ENCODE measurements at regions not wholly inside any gene's neighbourhood (a gene's known extent, or its start where the extent isn't known, plus 50 kb on each side); places are given as distances from the start of the nearest gene placed in this dataset.

DNA sequence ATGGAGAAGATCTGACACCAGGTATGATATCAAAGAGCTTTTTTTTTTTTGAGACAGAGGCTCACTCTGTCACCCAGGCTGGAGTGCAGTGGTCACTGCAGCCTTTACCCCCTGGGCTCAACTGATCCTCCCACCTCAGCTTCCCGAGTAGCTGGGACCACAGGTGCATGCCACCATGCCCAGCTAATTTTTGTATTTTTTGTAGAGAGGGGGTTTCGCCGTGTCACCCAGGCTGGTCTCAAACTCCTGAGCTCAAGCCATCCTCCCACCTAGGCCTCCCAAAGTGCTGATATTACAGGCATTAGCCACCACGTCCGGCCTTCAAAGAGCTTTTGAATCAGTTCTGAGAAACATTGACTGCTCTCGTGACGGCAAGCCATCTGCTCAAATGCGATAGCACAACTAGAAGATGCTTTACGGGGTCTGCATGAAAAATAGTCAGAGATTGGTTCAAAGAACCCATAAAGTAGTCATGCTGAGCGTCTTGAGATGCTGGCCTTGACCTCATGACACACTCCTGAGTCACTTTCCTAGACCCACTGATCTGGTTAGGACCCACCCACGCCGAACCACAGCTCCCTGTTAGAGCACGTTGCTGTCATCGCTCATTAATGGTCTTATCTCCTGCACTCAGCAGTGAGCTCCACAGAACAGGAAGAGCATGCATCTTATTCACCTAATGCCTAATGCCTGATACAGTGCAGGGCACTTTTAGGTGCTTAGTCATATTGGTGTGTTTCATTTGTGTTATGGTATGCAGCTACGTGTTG lies 57.0 kb upstream of the NR2F2 start:
- Mint-ChIP-seq H3K4me3 (no peak overlapping the region), H3K4me1 (no peaks in the 10 kb centered on the region), H3K9me3 (peaks cover 4% of the 10 kb centered on the region), H3K36me3 (no peaks in the 10 kb centered on the region), H3K27me3 (peaks cover 12% of the 10 kb centered on the region), H3K27ac (no peak overlapping the region)

DNA sequence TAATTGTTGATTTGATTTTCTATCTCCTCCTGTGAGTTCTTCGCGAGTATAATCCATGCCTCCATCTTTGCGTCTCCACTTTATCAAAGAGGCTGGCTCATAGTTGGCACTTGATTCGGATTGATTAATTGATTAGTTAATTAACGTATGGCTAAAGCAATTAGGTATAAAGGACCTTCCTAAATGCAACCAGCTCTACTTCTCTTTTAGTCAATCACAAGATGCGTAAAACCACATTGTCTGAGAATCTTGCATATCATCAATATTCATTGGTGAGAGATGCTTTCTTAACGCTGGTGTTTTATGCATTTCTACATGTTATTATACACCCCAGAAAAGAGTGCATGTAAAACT lies 56.4 kb upstream of the NR2F2 start:
- H3K36me3 Mint-ChIP-seq, result no peaks in the 10 kb centered on the region
- H3K4me1 Mint-ChIP-seq, result no peaks in the 10 kb centered on the region
- no peak overlapping the region for H3K27ac Mint-ChIP-seq

GRCh38 chr15:96274698-96275097 lies 55.8 kb upstream of the NR2F2 start:
- peaks cover 14% of the 10 kb centered on the region for H3K27me3 Mint-ChIP-seq
- H3K36me3 Mint-ChIP-seq, result no peaks in the 10 kb centered on the region

More for the DNA sequence above, 56.4 kb upstream of the NR2F2 start:
- H3K27me3 Mint-ChIP-seq, result peaks cover 13% of the 10 kb centered on the region
- H3K4me3 Mint-ChIP-seq, result no peak overlapping the region
- peaks cover 4% of the 10 kb centered on the region for H3K9me3 Mint-ChIP-seq

DNA sequence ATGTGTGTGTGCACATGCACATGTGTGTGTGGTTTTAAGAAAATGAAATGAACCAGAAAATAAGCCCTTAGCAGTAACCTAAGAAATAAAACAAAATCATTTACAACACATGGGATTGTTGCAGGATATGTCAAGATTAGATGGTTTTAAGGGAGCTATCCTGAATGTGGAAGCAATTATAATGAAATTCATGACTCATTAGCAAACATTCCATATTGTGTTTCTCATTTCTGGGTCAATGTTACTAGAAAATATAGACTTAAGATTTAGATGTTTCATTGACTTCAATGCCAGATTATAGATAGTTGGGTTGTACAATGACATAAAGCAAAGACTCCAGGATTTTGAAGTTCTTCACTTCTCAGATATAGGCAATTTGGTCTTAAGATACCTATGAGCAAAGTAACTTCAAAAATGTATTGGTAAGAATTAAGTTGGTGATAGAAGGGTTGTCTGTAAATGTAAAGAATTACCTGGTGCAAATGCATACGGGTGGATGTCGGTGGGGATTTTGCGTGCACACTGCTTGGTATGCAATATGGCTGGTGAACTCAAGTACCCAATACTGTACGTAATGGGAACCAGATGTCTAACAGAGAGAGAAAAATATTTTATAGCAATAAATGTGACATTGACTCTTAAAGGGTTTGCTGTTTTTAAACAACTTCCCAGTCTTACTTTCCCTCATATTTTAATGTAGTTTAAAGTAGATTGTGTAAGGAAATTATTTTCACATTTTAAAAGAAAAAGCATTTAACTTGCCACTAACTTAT lies 53.9 kb upstream of the NR2F2 start:
- peaks cover 13% of the 10 kb centered on the region for H3K27me3 Mint-ChIP-seq
- H3K36me3 Mint-ChIP-seq, result no peaks in the 10 kb centered on the region
- H3K9me3 Mint-ChIP-seq, result peaks cover 7% of the 10 kb centered on the region
- no peak overlapping the region for H3K4me3 Mint-ChIP-seq
- no peaks in the 10 kb centered on the region for H3K4me1 Mint-ChIP-seq
- H3K27ac Mint-ChIP-seq, result no peak overlapping the region

More at GRCh38 chr15:96274698-96275097, 55.8 kb upstream of the NR2F2 start:
- Mint-ChIP-seq H3K4me1 (no peaks in the 10 kb centered on the region), H3K4me3 (no peak overlapping the region), H3K27ac (no peak overlapping the region), H3K9me3 (peaks cover 4% of the 10 kb centered on the region)
